ENCODE measurements at regions not wholly inside any gene's neighbourhood (a gene's known extent, or its start where the extent isn't known, plus 50 kb on each side); places are given as distances from the start of the nearest gene placed in this dataset.

GRCh38 chr4:165635381-165635780, 237.7 kb upstream of the TLL1 start:
- TF ChIP-seq CTCF (IDR thresholded peaks at IDR 0.05; ENCODE audit: unreplicated experiment) = no peak
- H3K9me3 Mint-ChIP-seq = peaks cover 25% of the 10 kb centered on the region
- DNase-seq (ENCODE audit: low spot score in 2 of 2, unreplicated experiment in 2 of 2) = no peak
- H3K36me3 Mint-ChIP-seq = no peaks in the 10 kb centered on the region
- H3K4me1 Mint-ChIP-seq = no peaks in the 10 kb centered on the region
- no peak overlapping the region for H3K4me3 Mint-ChIP-seq
- H3K27me3 Mint-ChIP-seq (ENCODE audit: low read depth) = peaks cover 5% of the 10 kb centered on the region
- no peak overlapping the region for H3K27ac Mint-ChIP-seq

GRCh38 chr4:165635951-165636350, 237.1 kb upstream of the TLL1 start:
- peaks cover 8% of the 10 kb centered on the region for H3K27me3 Mint-ChIP-seq (ENCODE audit: low read depth)
- no peaks in the 10 kb centered on the region for H3K4me1 Mint-ChIP-seq
- no peak overlapping the region for H3K27ac Mint-ChIP-seq
- H3K36me3 Mint-ChIP-seq = no peaks in the 10 kb centered on the region
- H3K9me3 Mint-ChIP-seq = peaks cover 25% of the 10 kb centered on the region
- H3K4me3 Mint-ChIP-seq = no peak overlapping the region
- DNase-seq (ENCODE audit: low spot score in 2 of 2, unreplicated experiment in 2 of 2) = no peak
- TF ChIP-seq CTCF (IDR thresholded peaks at IDR 0.05; ENCODE audit: unreplicated experiment) = no peak

GRCh38 chr4:165651901-165652300, 221.1 kb upstream of the TLL1 start:
- no peak for DNase-seq (ENCODE audit: low spot score in 2 of 2, unreplicated experiment in 2 of 2)
- Mint-ChIP-seq H3K36me3 (no peaks in the 10 kb centered on the region), H3K4me3 (no peak overlapping the region), H3K27ac (no peak overlapping the region), H3K4me1 (no peaks in the 10 kb centered on the region), H3K9me3 (peaks cover 5% of the 10 kb centered on the region), H3K27me3 (ENCODE audit: low read depth) (no peaks in the 10 kb centered on the region)
- no peak for TF ChIP-seq CTCF (IDR thresholded peaks at IDR 0.05; ENCODE audit: unreplicated experiment)

GRCh38 chr4:165654556-165654955, 218.5 kb upstream of the TLL1 start:
- no peak for DNase-seq (ENCODE audit: low spot score in 2 of 2, unreplicated experiment in 2 of 2)
- H3K27ac Mint-ChIP-seq = no peak overlapping the region
- no peaks in the 10 kb centered on the region for H3K36me3 Mint-ChIP-seq
- peaks cover 3% of the 10 kb centered on the region for H3K27me3 Mint-ChIP-seq (ENCODE audit: low read depth)
- no peak for TF ChIP-seq CTCF (IDR thresholded peaks at IDR 0.05; ENCODE audit: unreplicated experiment)
- H3K4me1 Mint-ChIP-seq = no peaks in the 10 kb centered on the region
- peaks cover 5% of the 10 kb centered on the region for H3K9me3 Mint-ChIP-seq
- no peak overlapping the region for H3K4me3 Mint-ChIP-seq

GRCh38 chr4:165656399-165656798, 216.6 kb upstream of the TLL1 start:
- H3K27ac Mint-ChIP-seq = no peak overlapping the region
- no peaks in the 10 kb centered on the region for H3K36me3 Mint-ChIP-seq
- peaks cover 5% of the 10 kb centered on the region for H3K9me3 Mint-ChIP-seq
- H3K4me1 Mint-ChIP-seq = no peaks in the 10 kb centered on the region
- TF ChIP-seq CTCF (IDR thresholded peaks at IDR 0.05; ENCODE audit: unreplicated experiment) = no peak
- DNase-seq (ENCODE audit: low spot score in 2 of 2, unreplicated experiment in 2 of 2) = no peak
- peaks cover 6% of the 10 kb centered on the region for H3K27me3 Mint-ChIP-seq (ENCODE audit: low read depth)
- no peak overlapping the region for H3K4me3 Mint-ChIP-seq

- Mint-ChIP-seq H3K4me1 (no peaks in the 10 kb centered on the region), H3K4me3 (no peak overlapping the region), H3K9me3 (peaks cover 5% of the 10 kb centered on the region), H3K36me3 (no peaks in the 10 kb centered on the region), H3K27me3 (ENCODE audit: low read depth) (peaks cover 6% of the 10 kb centered on the region), H3K27ac (no peak overlapping the region)
- no peak for DNase-seq (ENCODE audit: low spot score in 2 of 2, unreplicated experiment in 2 of 2)
- TF ChIP-seq CTCF (IDR thresholded peaks at IDR 0.05; ENCODE audit: unreplicated experiment) = no peak
These were observed 216.1 kb upstream of the TLL1 start for GRCh38 chr4:165656829-165657490.
